ENCODE measurements at regions not wholly inside any gene's neighbourhood (a gene's known extent, or its start where the extent isn't known, plus 50 kb on each side); places are given as distances from the start of the nearest gene placed in this dataset.

DNA sequence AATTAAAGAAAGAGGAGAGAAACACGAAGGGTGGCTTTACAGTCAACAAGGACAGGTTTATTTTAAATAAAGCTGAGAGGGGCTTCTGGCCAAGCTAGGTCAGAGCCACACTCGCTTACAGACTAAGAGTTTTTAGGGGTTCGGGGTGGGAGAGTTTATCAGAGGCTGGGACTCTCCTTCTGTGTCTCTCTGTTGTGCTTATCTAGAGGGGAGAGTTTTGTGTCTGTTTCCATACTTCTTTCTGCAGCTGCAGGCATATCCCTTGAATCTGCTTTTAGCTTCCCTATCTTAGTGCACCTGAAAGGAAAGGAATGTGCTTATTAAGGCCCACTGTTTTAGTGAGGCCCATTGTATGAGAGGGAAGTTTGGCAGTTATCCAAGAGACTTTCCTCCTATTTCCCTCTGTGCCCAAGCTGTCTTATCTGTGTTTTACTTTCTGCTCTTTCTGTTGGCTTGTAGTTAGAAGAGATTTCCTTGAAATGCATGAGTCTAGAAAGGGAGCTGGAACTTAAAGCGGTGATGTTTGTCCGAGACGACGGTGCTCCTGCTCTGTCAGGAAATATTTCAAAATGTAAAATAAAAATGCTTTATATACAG is 275.3 kb downstream of the KCTD12 start:
- Histone ChIP-seq H3K4me1 (no peaks in the 10 kb centered on the region), H3K9me3 (no peaks in the 10 kb centered on the region), H3K4me3 (no peak overlapping the region), H3K36me3 (no peaks in the 10 kb centered on the region), H3K27ac (no peak overlapping the region), H3K27me3 (no peaks in the 10 kb centered on the region)
- no peak for DNase-seq
- TF ChIP-seq, protein P1, sequence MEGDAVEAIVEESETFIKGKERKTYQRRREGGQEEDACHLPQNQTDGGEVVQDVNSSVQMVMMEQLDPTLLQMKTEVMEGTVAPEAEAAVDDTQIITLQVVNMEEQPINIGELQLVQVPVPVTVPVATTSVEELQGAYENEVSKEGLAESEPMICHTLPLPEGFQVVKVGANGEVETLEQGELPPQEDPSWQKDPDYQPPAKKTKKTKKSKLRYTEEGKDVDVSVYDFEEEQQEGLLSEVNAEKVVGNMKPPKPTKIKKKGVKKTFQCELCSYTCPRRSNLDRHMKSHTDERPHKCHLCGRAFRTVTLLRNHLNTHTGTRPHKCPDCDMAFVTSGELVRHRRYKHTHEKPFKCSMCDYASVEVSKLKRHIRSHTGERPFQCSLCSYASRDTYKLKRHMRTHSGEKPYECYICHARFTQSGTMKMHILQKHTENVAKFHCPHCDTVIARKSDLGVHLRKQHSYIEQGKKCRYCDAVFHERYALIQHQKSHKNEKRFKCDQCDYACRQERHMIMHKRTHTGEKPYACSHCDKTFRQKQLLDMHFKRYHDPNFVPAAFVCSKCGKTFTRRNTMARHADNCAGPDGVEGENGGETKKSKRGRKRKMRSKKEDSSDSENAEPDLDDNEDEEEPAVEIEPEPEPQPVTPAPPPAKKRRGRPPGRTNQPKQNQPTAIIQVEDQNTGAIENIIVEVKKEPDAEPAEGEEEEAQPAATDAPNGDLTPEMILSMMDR (IDR thresholded peaks at IDR 0.05), result no peak

DNA sequence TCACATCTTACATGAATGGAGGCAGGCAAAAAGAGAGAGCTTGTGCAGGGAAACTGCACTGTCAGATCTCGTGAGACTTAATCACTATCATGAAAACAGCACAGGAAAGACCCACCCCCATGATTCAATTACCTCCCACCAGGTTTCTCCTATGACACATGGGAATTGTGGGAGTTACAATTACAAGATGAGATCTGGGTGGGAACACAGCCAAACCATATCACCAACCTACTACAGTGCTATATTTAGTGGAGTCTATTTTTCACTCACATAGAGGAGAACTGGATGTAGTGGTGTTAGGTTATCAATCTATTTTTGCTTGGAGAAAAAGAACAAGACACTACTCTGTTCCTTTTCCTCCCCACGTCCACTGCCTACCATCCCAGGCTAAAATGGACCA is 276.6 kb downstream of the KCTD12 start:
- no peaks in the 10 kb centered on the region for H3K27me3 ChIP-seq
- H3K36me3 ChIP-seq, result no peaks in the 10 kb centered on the region
- H3K4me3 ChIP-seq, result no peak overlapping the region
- no peak for TF ChIP-seq POLR2A (IDR thresholded peaks at IDR 0.05)
- TF ChIP-seq, protein P1 (IDR thresholded peaks at IDR 0.05), result no peak
- H3K27ac ChIP-seq, result no peak overlapping the region
- DNase-seq, result no peak
- no peaks in the 10 kb centered on the region for H3K9me3 ChIP-seq
- no peaks in the 10 kb centered on the region for H3K4me1 ChIP-seq

DNA sequence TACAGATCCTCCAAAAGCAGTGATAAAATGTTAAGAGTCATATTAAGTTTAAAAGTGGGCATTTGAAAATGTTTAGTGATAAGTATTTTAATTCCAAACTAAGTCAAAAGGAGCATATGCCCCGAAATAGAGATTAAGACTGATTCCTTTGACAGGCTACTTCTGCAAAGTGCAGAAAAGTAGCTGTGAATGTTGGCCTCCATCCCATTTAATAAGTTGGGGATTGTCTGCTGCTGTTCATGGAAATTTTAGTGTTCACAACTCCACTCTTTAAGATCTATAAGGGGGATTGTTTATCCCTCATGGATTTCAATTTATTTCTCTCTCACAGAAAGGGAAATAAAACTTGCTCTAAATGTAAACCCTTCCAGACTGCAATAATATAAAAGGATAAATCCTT is 278.3 kb downstream of the KCTD12 start:
- H3K4me3 ChIP-seq, result no peak overlapping the region
- H3K27me3 ChIP-seq, result no peaks in the 10 kb centered on the region
- no peak for TF ChIP-seq POLR2A (IDR thresholded peaks at IDR 0.05)
- TF ChIP-seq, protein P1 (IDR thresholded peaks at IDR 0.05), result no peak
- no peak overlapping the region for H3K27ac ChIP-seq
- H3K4me1 ChIP-seq, result no peaks in the 10 kb centered on the region
- DNase-seq, result no peak
- no peaks in the 10 kb centered on the region for H3K36me3 ChIP-seq
- no peaks in the 10 kb centered on the region for H3K9me3 ChIP-seq

DNA sequence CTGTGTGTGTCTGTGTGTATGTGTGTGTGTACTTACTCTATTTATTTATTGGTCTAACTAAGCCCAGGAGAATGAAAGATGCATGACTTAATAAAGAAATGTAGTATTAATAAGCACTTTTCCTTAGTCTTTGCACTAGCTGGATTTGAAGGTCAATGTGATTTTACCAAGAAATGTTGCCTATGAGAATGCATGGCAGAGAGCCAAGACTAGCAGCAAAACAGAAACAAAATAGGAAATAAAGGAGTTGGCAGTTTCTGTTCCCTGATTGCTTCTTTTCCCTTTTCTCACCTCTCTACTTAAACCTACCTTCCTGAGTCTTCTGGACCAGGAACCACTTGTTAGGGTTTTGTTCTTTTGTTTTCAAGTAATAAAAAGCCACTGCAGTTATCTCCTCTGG is 286.1 kb downstream of the KCTD12 start:
- no peak for DNase-seq
- Histone ChIP-seq H3K36me3 (no peaks in the 10 kb centered on the region), H3K4me3 (no peak overlapping the region), H3K27me3 (no peaks in the 10 kb centered on the region), H3K4me1 (no peaks in the 10 kb centered on the region), H3K27ac (no peak overlapping the region), H3K9me3 (no peaks in the 10 kb centered on the region)
- TF ChIP-seq, protein P1 (IDR thresholded peaks at IDR 0.05), result no peak
- TF ChIP-seq POLR2A (IDR thresholded peaks at IDR 0.05), result no peak

DNA sequence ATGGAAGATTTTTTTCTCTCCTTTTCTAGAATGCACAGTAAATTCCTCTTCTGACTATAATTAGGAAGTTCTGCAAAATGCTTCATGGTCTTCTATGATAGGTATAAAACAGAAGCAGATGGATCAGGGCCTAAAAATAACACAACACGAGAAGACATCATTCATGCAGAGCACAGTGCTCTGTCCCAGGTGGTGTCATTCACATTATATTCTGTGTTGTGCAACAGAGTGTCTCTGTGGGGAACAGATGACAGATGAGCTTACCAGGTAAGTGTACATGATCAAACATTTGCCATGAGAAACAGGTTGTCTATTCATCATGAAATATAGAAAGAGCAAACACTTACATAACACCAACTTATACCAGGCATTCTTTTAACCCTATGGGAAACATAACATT is 288.3 kb downstream of the KCTD12 start:
- Histone ChIP-seq H3K27ac (no peak overlapping the region), H3K4me1 (no peaks in the 10 kb centered on the region), H3K27me3 (no peaks in the 10 kb centered on the region), H3K36me3 (no peaks in the 10 kb centered on the region), H3K9me3 (no peaks in the 10 kb centered on the region), H3K4me3 (no peak overlapping the region)
- TF ChIP-seq, protein P1 (IDR thresholded peaks at IDR 0.05), result no peak
- no peak for TF ChIP-seq POLR2A (IDR thresholded peaks at IDR 0.05)
- DNase-seq, result no peak

DNA sequence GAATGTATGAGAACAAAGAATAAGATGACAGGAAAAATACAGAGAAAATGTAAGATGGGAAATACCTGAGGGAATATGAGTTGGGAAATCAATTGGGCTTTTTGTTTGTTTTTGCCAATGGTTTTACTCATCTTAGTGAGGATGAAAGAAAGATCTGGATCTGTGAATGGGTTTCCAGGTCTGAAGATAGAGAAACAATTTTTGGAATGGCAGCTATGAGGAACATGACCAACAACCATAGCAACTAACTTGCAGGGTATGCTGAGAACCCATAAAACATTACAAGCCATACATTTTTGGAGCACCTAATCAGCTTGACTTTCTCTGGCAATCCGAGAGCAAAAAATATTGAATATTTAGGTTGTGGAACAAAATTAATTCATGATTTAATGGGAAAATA is 290.0 kb downstream of the KCTD12 start:
- Histone ChIP-seq H3K27ac (no peak overlapping the region), H3K27me3 (no peaks in the 10 kb centered on the region), H3K36me3 (no peaks in the 10 kb centered on the region), H3K4me1 (no peaks in the 10 kb centered on the region), H3K9me3 (no peaks in the 10 kb centered on the region), H3K4me3 (no peak overlapping the region)
- no peak for DNase-seq
- TF ChIP-seq POLR2A (IDR thresholded peaks at IDR 0.05), result no peak
- TF ChIP-seq, protein P1 (IDR thresholded peaks at IDR 0.05), result no peak

Measured in Peyer's patch (tissue), 4 donors.